BLaER1 (cell line): ENCODE measurements at regions not wholly inside any gene's neighbourhood (a gene's known extent, or its start where the extent isn't known, plus 50 kb on each side); places are given as distances from the start of the nearest gene placed in this dataset.

Source experiments
- H3K27ac ChIP-seq: shearing (Covaris generic); formaldehyde crosslinking; 2 replicates; pipeline ENCODE4 v1.8.1; 2022
- H3K27me3 ChIP-seq: shearing (Covaris generic); formaldehyde crosslinking; 2 replicates; pipeline ENCODE4 v1.8.1; 2022
- H3K36me3 ChIP-seq: shearing (Covaris generic); formaldehyde crosslinking; 2 replicates; pipeline ENCODE4 v1.8.1; 2022
- H3K4me1 ChIP-seq: shearing (Covaris generic); formaldehyde crosslinking; 2 replicates; pipeline ENCODE4 v1.8.1; 2022
- H3K4me2 ChIP-seq: shearing (Covaris generic); formaldehyde crosslinking; 2 replicates; pipeline ENCODE4 v1.8.1; 2022
- H3K4me3 ChIP-seq: shearing (Covaris generic); formaldehyde crosslinking; 2 replicates; pipeline ENCODE4 v1.8.1; 2022
- H3K9ac ChIP-seq: shearing (Covaris generic); formaldehyde crosslinking; 2 replicates; pipeline ENCODE4 v1.8.1; 2022
- H3K9me3 ChIP-seq: shearing (Covaris generic); formaldehyde crosslinking; 2 replicates; pipeline ENCODE4 v1.8.1; 2022
- H4K20me1 ChIP-seq: shearing (Covaris generic); formaldehyde crosslinking; 2 replicates; pipeline ENCODE4 v1.8.1; 2022
- Cebpa-rat ChIP-seq: shearing (Covaris generic); IDR thresholded peaks from 2 replicates; pipeline ENCODE4 v1.8.1; 2022

GRCh38 chr6:145506565-145506964 is 228.8 kb downstream of the EPM2A start:
- H3K4me2 ChIP-seq = no peak overlapping the region
- H3K36me3 ChIP-seq = no peaks in the 10 kb centered on the region

GRCh38 chr6:145507239-145507638 is 228.1 kb downstream of the EPM2A start:
- no peak overlapping the region for H3K4me3 ChIP-seq
- H3K27ac ChIP-seq = no peak overlapping the region
- no peaks in the 10 kb centered on the region for H3K27me3 ChIP-seq
- no peak overlapping the region for H3K4me2 ChIP-seq
- no peaks in the 10 kb centered on the region for H3K4me1 ChIP-seq
- TF ChIP-seq Cebpa-rat = no peak
- no peaks in the 10 kb centered on the region for H4K20me1 ChIP-seq
- no peak overlapping the region for H3K9ac ChIP-seq
- H3K36me3 ChIP-seq = no peaks in the 10 kb centered on the region
- peaks cover 18% of the 10 kb centered on the region for H3K9me3 ChIP-seq

More at GRCh38 chr6:145506565-145506964, 228.8 kb downstream of the EPM2A start:
- H3K4me1 ChIP-seq = no peaks in the 10 kb centered on the region
- H3K9me3 ChIP-seq = peaks cover 18% of the 10 kb centered on the region
- no peak for TF ChIP-seq Cebpa-rat
- no peak overlapping the region for H3K9ac ChIP-seq
- H3K4me3 ChIP-seq = no peak overlapping the region
- H3K27me3 ChIP-seq = no peaks in the 10 kb centered on the region
- H3K27ac ChIP-seq = no peak overlapping the region
- no peaks in the 10 kb centered on the region for H4K20me1 ChIP-seq

GRCh38 chr6:145508107-145508506 is 227.2 kb downstream of the EPM2A start:
- Histone ChIP-seq H3K27ac (no peak overlapping the region), H3K27me3 (no peaks in the 10 kb centered on the region), H4K20me1 (no peaks in the 10 kb centered on the region), H3K4me2 (no peak overlapping the region), H3K9ac (no peak overlapping the region), H3K36me3 (no peaks in the 10 kb centered on the region), H3K4me1 (no peaks in the 10 kb centered on the region), H3K4me3 (no peak overlapping the region), H3K9me3 (peaks cover 18% of the 10 kb centered on the region)
- TF ChIP-seq Cebpa-rat = no peak

- Histone ChIP-seq H3K27me3 (no peaks in the 10 kb centered on the region), H3K9me3 (no peaks in the 10 kb centered on the region), H3K36me3 (no peaks in the 10 kb centered on the region), H3K9ac (no peak overlapping the region), H3K4me3 (no peak overlapping the region), H3K4me1 (no peaks in the 10 kb centered on the region), H4K20me1 (no peaks in the 10 kb centered on the region), H3K27ac (no peak overlapping the region), H3K4me2 (no peak overlapping the region)
- no peak for TF ChIP-seq Cebpa-rat
Measured at GRCh38 chr6:145517492-145517891, 217.8 kb downstream of the EPM2A start.

GRCh38 chr6:145525038-145525437 is 210.3 kb downstream of the EPM2A start:
- H3K9me3 ChIP-seq = no peaks in the 10 kb centered on the region
- no peaks in the 10 kb centered on the region for H3K27me3 ChIP-seq
- H3K4me1 ChIP-seq = no peaks in the 10 kb centered on the region
- no peaks in the 10 kb centered on the region for H4K20me1 ChIP-seq
- no peak overlapping the region for H3K4me2 ChIP-seq
- no peak for TF ChIP-seq Cebpa-rat
- H3K27ac ChIP-seq = no peak overlapping the region
- H3K9ac ChIP-seq = no peak overlapping the region
- no peak overlapping the region for H3K4me3 ChIP-seq
- H3K36me3 ChIP-seq = no peaks in the 10 kb centered on the region

GRCh38 chr6:145529582-145529981 is 205.7 kb downstream of the EPM2A start:
- Histone ChIP-seq H3K36me3 (no peaks in the 10 kb centered on the region), H3K9me3 (no peaks in the 10 kb centered on the region), H3K9ac (no peak overlapping the region), H4K20me1 (no peaks in the 10 kb centered on the region), H3K4me3 (no peak overlapping the region), H3K27ac (no peak overlapping the region), H3K4me2 (no peak overlapping the region), H3K4me1 (no peaks in the 10 kb centered on the region), H3K27me3 (no peaks in the 10 kb centered on the region)
- no peak for TF ChIP-seq Cebpa-rat

GRCh38 chr6:145530454-145530853 is 204.9 kb downstream of the EPM2A start:
- Histone ChIP-seq H3K27me3 (no peaks in the 10 kb centered on the region), H3K9me3 (no peaks in the 10 kb centered on the region), H3K4me1 (no peaks in the 10 kb centered on the region), H3K4me3 (no peak overlapping the region), H3K4me2 (no peak overlapping the region), H3K27ac (no peak overlapping the region), H3K36me3 (no peaks in the 10 kb centered on the region), H4K20me1 (no peaks in the 10 kb centered on the region), H3K9ac (no peak overlapping the region)
- no peak for TF ChIP-seq Cebpa-rat

GRCh38 chr6:145531032-145531431 is 204.3 kb downstream of the EPM2A start:
- H3K9ac ChIP-seq = no peak overlapping the region
- no peaks in the 10 kb centered on the region for H3K27me3 ChIP-seq
- no peaks in the 10 kb centered on the region for H3K4me1 ChIP-seq
- H3K36me3 ChIP-seq = no peaks in the 10 kb centered on the region
- H3K27ac ChIP-seq = no peak overlapping the region
- no peaks in the 10 kb centered on the region for H4K20me1 ChIP-seq
- H3K4me2 ChIP-seq = no peak overlapping the region
- H3K9me3 ChIP-seq = no peaks in the 10 kb centered on the region
- TF ChIP-seq Cebpa-rat = no peak
- H3K4me3 ChIP-seq = no peak overlapping the region

- H4K20me1 ChIP-seq = no peaks in the 10 kb centered on the region
- H3K9ac ChIP-seq = no peak overlapping the region
- H3K9me3 ChIP-seq = no peaks in the 10 kb centered on the region
- H3K4me1 ChIP-seq = no peaks in the 10 kb centered on the region
- TF ChIP-seq Cebpa-rat = no peak
- no peak overlapping the region for H3K4me3 ChIP-seq
- no peak overlapping the region for H3K4me2 ChIP-seq
- no peaks in the 10 kb centered on the region for H3K27me3 ChIP-seq
- H3K36me3 ChIP-seq = no peaks in the 10 kb centered on the region
- H3K27ac ChIP-seq = no peak overlapping the region
Measured at GRCh38 chr6:145531822-145532221, 203.5 kb downstream of the EPM2A start.

- Histone ChIP-seq H3K36me3 (no peaks in the 10 kb centered on the region), H4K20me1 (no peaks in the 10 kb centered on the region), H3K4me3 (no peak overlapping the region), H3K4me1 (no peaks in the 10 kb centered on the region), H3K9me3 (no peaks in the 10 kb centered on the region), H3K27me3 (no peaks in the 10 kb centered on the region), H3K27ac (no peak overlapping the region), H3K4me2 (no peak overlapping the region), H3K9ac (no peak overlapping the region)
- TF ChIP-seq Cebpa-rat = no peak
Measured at GRCh38 chr6:145532361-145532760, 203.0 kb downstream of the EPM2A start.

- no peaks in the 10 kb centered on the region for H3K9me3 ChIP-seq
- H3K4me3 ChIP-seq = no peak overlapping the region
- H3K27me3 ChIP-seq = no peaks in the 10 kb centered on the region
- H3K36me3 ChIP-seq = no peaks in the 10 kb centered on the region
- H3K9ac ChIP-seq = no peak overlapping the region
- H3K4me1 ChIP-seq = no peaks in the 10 kb centered on the region
- TF ChIP-seq Cebpa-rat = no peak
- no peak overlapping the region for H3K4me2 ChIP-seq
- H3K27ac ChIP-seq = no peak overlapping the region
- no peaks in the 10 kb centered on the region for H4K20me1 ChIP-seq
Measured at GRCh38 chr6:145534989-145535388, 200.3 kb downstream of the EPM2A start.
